Fibroblast of skin of right quadriceps (primary cell): ENCODE measurements at regions not wholly inside any gene's neighbourhood (a gene's known extent, or its start where the extent isn't known, plus 50 kb on each side); places are given as distances from the start of the nearest gene placed in this dataset.

Experiments used
- DNase-seq: peaks from one replicate; pipeline ENCODE4 v3.0.0-alpha.2; 2013

DNA sequence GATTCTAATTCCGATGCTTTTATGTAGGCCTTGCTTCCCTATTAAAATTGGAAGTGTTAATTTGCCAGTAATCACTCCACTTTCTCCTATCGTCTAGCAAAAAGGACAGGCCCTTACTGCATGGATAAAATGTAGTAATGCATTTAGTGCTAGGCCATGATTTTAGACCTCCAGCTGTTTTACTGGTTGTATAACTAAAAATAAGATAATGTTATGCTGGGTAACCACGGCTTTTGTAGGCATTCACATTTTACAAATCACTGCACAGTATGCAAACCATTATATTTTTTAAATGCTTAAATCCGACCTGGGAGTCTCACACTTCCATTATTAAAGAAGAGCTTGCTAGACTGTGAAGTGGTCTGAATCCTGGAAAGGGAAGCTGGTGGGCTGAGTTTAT lies 179.5 kb downstream of the TFAP2A start:
- no peak for DNase-seq

DNA sequence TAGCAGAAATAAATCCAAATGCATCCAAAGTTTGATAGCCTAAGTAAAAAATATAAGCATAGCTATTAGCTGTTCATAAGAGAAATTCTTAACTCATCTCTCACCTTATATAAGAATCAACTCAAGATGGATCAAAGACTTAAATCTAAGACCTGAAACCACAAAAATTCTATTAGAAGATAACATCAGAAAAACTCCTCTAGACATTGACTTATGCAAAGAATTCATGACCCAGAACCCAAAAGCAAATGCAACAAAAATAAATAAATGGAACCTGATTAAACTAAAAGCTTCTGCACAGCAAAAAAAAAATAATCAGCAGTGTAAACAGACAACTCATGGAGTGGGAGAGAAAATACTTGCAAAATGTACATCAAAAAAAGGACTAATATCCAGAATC lies 184.3 kb downstream of the TFAP2A start:
- no peak for DNase-seq

GRCh38 chr6:10223841-10224240 lies 191.0 kb downstream of the TFAP2A start:
- no peak for DNase-seq

DNA sequence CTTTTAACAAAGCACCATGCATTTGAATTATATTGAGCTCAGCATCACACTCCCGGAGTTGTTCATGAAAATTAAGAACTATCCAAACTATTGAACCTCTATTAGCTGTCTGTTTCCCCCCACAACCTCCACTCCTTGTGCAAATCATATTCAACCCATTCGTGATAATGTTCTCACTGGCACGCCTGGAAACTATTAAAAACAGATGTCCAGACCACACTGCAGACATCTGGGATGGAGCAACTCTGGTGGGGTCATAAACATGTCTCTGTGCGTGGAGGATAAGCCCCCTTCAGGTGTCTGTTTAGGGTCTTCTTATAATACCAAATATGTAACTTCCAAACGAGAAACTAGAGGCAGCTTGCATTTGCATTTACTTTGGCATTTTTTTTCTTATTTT lies 193.7 kb downstream of the TFAP2A start:
- no peak for DNase-seq

DNA sequence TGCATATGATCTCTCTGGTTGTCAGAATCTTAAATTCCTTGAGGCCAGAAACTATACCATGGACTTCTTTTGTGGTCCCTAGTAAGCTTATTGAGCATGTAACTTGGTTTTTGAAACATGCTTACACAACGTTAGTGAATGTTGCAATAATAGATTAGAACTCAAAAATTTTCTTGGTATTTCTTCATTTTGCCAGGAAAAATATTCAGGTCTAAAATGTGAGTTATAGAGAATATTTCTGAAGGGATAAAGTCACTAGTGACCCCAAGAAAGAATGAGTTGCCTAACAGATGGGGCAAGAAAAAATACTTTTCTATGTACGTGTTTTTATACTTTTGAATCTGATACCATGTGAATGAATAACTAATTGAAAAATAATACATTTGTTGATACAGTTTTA lies 195.4 kb downstream of the TFAP2A start:
- no peak for DNase-seq

DNA sequence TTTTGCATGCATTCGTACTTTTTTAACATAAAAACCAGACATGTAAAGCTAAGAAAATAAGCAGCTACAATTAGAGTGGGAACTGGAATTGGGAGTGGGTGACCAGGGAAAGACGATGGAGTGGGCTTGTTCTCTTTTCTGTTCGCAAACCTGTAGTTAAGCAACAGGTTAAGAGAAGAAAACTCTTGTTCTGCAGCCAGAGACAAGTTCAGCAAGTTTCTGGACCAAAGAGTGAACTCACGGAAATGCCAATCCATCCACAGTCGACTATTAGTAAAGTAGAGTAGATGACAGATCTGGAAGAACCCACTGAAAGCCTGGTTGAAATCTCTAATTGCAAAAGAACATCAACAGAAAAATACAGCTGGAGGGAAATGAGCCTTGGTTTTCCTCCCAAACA lies 197.8 kb downstream of the TFAP2A start:
- no peak for DNase-seq

- DNase-seq: no peak
Observed at GRCh38 chr6:10215326-10216110, 199.4 kb downstream of the TFAP2A start.

DNA sequence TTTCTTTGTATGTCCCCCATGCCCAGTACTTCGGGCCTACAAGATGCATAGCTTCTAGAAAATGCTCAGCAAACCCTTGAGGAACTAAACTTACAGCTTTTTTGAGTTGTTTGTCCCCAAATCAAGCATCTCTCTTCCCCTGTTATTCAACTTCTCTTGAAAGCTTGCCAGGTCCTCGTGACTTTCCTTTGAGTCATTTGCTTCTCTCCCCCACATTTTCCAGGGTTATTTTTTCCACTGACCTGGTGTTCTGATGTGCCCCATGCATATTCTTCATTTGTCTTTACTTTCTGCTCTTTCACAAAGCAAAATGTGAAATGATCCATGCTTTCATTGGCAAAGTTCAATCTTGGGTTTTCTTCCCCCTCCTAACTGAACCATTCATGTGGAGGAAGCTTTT lies 204.8 kb downstream of the TFAP2A start:
- DNase-seq: no peak

DNA sequence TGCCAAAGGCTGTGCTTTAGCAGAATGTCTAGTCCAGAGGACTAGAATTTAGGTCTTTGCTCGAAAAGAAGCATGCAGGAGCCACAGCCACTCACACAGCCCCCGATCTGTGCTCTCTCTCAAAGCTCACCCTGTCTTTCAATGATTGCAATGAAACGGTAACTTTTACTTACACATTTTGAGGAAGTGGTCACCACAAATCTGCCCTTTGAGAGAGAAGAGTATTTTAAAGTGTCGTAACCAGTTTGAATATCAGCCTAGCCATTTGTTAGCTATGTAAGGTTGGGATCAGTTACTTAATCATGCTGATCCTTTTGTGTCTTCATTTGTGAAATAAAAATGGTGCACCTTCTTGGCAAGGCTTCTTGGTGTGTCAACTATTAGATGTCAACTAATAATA lies 209.0 kb downstream of the TFAP2A start:
- DNase-seq: no peak

GRCh38 chr6:10205120-10205519 lies 209.8 kb downstream of the TFAP2A start:
- no peak for DNase-seq

- no peak for DNase-seq
Observed at GRCh38 chr6:10203651-10204050, 211.2 kb downstream of the TFAP2A start.

GRCh38 chr6:10202581-10202980 lies 212.3 kb downstream of the TFAP2A start:
- DNase-seq: no peak

DNA sequence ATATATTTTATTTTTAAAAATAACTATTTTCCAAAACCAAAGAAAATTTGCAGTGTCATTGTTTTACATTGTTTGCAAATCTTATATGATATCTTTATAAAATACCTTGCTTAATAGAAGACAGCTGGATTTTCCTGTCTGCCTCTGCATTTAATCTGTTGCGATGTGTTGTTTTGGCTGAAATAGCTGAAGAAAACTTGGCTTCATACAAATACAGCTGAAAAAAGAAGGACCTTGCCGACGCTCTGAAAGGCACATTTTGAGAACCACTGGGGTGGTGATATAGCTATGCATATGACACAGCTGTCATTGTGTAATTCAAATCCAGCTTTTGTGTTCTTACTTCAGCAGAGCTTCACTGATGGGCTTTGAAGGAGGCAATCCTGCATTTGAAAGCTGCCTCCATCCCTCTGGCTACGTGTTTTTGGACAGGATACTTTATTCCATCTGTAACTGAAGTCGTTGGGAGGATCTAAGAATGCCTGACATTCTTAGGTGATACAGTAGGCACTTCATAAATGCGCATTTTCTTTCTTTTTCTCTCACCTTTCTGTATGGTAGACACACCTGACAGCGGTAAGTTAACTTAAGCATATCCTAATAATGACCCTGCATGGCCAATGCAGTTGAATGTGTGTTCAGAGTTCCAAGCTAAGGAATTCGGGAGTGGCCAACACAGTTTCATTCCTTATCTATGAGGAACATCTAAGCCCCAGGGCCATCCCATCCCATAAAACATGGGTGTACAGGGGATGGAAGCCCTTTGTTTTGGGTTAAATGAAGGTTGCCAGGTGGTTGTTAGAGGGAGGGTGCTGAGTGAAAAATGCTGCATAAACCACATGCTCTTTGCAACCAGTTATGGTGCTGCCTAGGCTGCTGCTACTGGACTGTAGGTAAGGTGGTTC lies 213.0 kb downstream of the TFAP2A start:
- DNase-seq: no peak

GRCh38 chr6:10196090-10196489 lies 218.8 kb downstream of the TFAP2A start:
- no peak for DNase-seq

- no peak for DNase-seq
Observed at GRCh38 chr6:10194816-10195672, 219.8 kb downstream of the TFAP2A start.

DNA sequence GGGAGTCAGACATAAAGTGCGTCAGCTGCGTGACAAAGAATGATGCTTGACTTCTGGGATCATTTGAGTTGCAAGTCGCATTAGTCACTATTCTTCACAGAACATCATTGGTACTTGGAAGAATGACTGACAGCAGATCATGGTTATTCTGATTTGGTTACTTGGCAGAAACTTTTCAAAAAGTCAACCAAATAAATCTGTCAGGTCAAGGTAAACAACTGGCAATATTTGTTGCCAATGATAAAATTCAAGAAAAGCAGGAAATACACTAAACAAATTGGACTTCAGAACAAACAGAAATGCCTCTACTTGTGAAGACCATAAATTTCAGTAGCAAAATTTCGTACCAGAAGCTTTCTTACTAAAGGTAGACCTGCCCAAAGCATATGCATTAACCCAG lies 221.6 kb downstream of the TFAP2A start:
- no peak for DNase-seq

- DNase-seq: no peak
Observed at GRCh38 chr6:10190042-10190441, 224.8 kb downstream of the TFAP2A start.

- DNase-seq: no peak
Observed at GRCh38 chr6:10184371-10185227, 230.3 kb downstream of the TFAP2A start.

DNA sequence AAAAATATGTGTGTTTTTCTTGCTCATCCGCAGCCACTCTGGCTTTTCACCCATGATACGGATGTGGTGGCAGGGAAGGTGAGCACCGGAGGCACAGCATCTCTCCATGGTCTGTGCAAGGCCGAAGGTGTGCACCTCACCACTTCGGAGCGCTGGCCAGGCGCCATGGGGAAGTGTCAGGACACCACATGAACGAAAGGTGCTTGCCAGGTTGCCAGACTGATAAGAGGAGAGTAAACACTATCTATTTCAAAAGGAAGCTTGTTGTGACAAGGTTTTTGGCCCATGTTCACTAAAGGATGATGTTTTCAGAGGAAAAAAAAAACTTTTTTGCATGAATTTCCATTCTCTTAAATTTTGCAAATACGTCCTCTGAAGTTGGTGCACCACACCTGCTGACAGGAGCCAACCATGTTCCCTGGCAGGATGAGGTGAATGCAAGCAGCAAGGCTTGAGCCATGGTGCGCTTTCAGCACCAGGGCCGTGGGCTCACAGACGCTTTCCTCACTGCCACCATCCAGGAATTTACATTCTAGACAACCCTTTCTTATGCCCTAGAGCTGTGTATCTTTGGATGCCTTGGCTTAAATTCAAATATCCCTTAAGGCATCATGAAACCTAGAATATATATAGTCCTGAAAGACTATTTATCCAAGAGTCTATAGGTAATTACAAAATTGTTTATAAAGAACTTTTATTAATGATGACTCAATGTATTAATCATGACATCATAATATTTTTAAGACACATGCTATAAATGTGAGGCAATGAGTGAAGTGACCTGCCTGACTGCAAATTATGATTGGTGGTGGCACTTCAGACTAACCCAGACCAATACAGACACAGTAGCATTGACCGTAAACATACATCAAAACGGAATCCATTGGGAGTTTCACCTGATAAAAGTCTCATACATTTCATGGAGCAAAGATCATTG lies 234.5 kb downstream of the TFAP2A start:
- no peak for DNase-seq

DNA sequence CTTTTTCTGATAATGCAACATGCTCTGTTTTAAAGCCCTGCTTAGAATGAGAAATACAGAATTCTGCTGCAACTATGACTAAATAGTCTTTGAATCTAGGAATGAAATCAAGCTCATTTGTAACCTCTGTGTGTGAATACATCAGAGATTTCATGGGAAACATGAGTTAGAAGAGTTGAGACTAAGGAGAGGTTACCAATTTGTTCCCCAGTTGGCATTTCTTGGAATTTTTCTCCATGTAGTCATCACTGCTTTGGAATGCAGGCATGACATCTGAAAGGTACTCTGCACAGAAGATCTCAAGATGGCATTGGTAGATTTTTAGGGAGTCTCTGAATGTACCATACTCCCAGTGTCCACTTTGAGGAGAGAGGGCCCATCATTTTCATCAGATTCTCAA lies 237.2 kb downstream of the TFAP2A start:
- DNase-seq: no peak

- no peak for DNase-seq
Observed at GRCh38 chr6:10175362-10175761, 239.5 kb downstream of the TFAP2A start.
